GM12873 (cell line): ENCODE measurements at regions not wholly inside any gene's neighbourhood (a gene's known extent, or its start where the extent isn't known, plus 50 kb on each side); places are given as distances from the start of the nearest gene placed in this dataset.

Experiments
- TF ChIP-seq, protein P1 (sequence below): IDR thresholded peaks from 2 replicates; pipeline ENCODE4 v1.5.1; 2012; ENCODE audit warnings: low read depth, mild to moderate bottlenecking, moderate library complexity, low read length, control low read depth; ENCODE audit not compliant: insufficient read depth; ENCODE audit errors: missing control alignments

DNA sequence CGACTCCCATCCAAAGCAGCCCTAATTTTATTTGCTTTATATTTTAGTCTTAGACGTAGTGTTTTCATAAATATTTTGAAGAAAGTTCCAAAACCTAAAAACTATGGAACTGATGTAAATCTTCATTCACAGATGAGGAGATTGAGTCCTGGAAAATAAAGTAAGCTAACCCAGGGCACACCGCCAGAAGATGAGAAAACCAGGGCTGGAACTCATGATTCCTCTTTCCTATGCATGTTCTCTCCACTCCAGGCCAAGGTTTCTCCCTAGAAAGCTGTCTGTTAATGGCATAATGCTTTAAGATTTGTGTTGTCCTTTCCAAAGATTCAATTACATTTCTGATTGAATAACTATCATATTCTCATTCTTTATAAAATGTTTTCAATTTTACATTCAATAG is 78.4 kb upstream of the ZC3H15 start:
- TF ChIP-seq, protein P1, sequence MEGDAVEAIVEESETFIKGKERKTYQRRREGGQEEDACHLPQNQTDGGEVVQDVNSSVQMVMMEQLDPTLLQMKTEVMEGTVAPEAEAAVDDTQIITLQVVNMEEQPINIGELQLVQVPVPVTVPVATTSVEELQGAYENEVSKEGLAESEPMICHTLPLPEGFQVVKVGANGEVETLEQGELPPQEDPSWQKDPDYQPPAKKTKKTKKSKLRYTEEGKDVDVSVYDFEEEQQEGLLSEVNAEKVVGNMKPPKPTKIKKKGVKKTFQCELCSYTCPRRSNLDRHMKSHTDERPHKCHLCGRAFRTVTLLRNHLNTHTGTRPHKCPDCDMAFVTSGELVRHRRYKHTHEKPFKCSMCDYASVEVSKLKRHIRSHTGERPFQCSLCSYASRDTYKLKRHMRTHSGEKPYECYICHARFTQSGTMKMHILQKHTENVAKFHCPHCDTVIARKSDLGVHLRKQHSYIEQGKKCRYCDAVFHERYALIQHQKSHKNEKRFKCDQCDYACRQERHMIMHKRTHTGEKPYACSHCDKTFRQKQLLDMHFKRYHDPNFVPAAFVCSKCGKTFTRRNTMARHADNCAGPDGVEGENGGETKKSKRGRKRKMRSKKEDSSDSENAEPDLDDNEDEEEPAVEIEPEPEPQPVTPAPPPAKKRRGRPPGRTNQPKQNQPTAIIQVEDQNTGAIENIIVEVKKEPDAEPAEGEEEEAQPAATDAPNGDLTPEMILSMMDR = no peak

DNA sequence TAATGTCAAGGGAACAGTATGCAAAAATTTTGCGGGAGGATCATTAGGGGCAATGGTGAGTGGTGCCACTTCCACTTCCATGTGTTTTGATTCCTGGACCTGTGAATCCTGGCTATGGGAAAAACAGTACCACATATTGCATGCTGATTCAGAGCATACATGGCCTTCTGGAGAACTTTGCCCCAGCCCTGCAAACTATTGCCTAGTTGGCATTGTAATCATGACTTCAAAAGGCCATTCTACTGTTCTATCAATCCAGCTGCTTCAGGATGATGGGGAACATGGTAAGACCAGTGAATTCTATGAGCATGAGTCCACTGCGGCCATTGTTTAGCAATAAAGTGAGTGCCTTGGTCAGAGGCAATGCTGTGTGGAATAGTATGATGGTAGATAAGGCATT is 75.3 kb upstream of the ZC3H15 start:
- TF ChIP-seq, protein P1 = no peak

DNA sequence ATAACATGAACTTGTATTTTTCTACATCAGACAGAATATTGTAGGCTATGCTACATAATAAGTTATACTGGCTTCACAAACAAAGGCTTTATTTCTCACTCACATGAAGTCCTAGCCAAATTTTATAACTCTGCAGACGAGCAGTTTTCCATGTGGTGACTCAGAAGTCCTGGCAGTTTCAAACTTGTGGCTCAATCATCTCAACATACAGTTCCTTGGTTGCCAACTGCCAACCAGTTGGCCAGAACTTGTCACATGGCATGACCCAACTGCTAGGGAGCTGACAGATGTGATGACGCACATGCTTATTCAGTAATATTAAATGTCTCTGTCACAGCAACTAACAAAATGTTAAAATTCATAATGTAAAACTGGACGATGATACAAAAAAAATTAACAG is 63.8 kb upstream of the ZC3H15 start:
- TF ChIP-seq, protein P1 = no peak

DNA sequence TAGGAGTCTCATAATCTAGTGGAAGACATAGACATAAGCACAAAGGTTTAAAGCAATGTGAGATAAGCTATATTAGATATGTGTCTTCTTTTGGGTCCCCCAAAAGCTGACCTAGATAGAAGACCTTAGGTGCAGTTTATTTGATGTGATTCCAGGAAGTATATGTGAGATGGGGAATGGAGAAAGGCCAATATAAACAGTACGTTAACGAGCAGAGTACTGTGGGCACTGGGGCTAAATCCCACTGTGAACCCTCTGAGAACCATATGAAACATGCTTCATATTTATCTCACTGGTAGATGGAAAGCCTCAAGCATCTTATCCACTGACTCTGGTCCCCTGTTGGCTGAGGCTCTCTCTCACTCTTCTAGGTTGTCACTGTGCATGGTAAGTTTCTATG is 62.6 kb upstream of the ZC3H15 start:
- TF ChIP-seq, protein P1 = no peak

DNA sequence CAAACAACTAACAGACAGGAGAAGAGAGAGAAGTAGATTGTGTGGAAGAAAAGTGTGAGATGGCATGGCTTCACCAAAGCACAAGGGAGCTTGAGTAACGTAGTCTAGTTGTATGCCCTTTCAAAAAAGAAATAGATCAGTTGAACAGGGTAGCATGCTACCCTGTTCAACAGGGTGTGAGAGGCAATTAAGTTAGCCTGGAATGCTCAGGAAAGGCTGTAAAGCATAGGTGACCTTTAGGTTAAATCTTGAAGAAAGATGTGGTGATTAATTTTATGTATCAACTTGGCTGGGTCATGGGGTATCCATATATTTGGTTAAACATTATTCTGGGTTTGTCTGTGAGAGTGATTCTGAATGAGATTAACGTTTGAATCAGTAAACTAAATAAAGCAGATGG is 61.8 kb upstream of the ZC3H15 start:
- TF ChIP-seq, protein P1 = no peak

DNA sequence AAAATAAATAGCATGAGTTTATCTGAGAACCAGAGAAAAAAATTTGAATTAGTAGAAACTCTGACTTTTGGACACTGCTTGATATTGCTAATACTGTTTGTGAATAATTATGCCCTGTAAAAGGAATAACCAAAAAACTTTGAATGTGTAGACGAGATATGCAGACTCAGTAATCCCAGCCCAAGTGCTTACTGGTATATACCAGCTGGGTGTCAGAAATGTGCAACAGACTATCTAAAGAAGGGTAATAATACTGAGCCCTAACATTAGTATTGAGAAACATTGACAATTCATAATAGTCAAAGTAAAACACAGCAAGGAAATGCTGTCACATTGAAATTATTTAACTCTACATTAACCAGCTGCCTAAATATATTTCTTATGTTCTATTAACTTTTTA is 60.5 kb upstream of the ZC3H15 start:
- TF ChIP-seq, protein P1 = no peak

DNA sequence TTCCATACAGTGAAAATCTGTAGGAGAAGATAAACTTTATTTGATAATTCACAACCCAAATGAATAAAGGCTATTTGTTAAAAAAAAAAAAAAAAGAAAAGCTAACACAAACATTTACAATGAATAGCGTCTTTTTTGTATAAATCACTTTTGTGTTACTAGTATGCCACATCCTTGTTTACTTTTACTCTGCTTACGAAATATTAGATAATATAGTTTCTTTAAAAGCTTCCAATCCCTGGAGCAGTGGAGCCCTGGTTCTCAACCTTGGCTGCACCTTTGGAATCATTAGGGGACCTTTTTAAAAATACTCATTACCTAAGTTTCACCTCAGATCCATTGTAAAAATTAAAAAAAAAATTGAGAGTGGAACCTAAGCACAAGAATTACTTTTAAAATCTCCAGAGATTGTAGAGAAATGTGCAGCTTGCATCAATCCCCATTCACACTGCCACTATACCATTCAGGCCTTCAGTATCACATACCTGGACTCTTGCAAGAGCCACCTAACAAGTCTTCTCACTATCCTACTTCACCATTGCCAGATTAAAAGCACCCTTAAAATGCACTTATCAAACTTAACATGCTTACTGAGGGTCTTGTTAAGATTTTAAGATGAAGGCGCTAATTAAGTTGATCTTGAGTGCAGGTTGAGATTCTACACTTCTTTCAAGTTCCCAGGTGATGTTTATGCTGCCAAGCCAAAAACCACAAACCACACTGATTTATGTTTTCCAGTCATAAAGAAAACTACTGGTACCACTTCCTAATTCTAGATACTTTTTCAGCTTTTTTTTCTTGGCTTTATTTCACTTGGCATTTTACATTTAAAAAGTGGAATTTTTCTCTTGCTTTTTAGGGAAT is 59.7 kb upstream of the ZC3H15 start:
- TF ChIP-seq, protein P1 = no peak

DNA sequence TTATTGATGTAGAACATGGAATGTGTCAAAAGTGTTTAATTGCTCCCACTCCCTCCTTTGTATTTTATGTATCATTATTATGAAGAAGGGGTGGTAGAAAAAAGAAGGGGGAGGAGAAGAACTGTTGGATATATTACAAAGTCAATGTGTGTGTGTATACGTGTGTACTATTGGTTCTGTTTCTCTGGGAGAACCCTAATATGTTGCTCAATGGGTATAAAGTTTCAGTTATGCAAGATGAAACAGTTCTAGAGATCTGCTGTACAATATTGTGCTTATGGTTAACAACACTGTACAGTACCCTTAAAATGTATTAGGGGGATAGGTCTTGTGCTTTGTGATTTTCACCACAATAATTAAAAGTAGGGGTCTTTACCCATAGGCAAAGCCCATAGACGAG is 58.1 kb upstream of the ZC3H15 start:
- TF ChIP-seq, protein P1 = no peak
